ENCODE measurements at regions not wholly inside any gene's neighbourhood (a gene's known extent, or its start where the extent isn't known, plus 50 kb on each side); places are given as distances from the start of the nearest gene placed in this dataset.

GRCh38 chr16:86756882-86757703 lies 178.7 kb downstream of the FOXL1 start:
- Mint-ChIP-seq H3K4me1 (peaks cover 40% of the 10 kb centered on the region), H3K4me3 (no peak overlapping the region), H3K27ac (no peak overlapping the region), H3K9me3 (no peaks in the 10 kb centered on the region), H3K36me3 (no peaks in the 10 kb centered on the region), H3K27me3 (ENCODE audit: low read depth) (peaks cover 5% of the 10 kb centered on the region; the same call in 1 of the 2 replicates)
- ATAC-seq = no peak
- no peak for DNase-seq (ENCODE audit: low spot score)
- POLR2A ChIA-PET = no interaction called here
- CTCF ChIA-PET = interaction anchor here (1.0 to 1.5 kb wide), 4 partner anchors 15 to 181 kb away, joined by 3 to 5 read pairs (median 4); no protein-coding TSS in a partner anchor
- no peak for TF ChIP-seq ZNF121 (CRISPR knock-in tag; IDR thresholded peaks at IDR 0.05)
- TF ChIP-seq, protein P1, sequence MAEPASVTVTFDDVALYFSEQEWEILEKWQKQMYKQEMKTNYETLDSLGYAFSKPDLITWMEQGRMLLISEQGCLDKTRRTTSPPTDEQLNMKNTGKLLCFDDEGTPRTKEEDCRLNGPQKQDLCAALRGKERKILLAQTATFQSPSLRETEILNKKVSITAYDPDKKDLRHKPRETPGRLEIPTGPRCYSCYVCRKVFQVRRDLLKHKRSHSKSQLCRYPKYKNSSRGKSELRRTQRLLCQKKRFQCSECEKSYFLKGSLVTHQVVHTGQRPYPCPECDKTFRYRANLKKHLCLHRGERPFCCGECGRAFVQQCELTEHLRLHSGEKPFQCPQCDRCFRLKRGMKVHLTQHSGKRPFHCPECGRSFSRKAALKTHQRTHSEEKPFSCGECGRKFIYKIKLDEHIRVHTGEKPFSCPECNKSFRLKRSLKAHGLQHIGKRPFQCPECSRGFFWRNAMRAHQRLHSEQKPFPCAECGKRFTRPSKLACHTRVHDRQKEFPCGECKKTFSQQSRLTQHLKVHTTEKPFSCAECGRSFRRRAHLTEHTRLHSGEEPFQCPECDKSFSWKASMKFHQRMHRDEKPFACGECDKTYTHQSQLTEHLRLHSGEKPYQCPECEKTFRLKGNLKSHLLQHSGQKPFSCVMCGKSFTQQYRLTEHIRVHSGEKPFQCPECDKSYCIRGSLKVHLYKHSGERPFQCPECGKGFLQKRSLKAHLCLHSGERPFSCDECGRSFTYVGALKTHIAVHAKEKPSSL (CRISPR knock-in tag; conservative IDR thresholded peaks at IDR 0.05) = no peak
- TF ChIP-seq, protein P2, sequence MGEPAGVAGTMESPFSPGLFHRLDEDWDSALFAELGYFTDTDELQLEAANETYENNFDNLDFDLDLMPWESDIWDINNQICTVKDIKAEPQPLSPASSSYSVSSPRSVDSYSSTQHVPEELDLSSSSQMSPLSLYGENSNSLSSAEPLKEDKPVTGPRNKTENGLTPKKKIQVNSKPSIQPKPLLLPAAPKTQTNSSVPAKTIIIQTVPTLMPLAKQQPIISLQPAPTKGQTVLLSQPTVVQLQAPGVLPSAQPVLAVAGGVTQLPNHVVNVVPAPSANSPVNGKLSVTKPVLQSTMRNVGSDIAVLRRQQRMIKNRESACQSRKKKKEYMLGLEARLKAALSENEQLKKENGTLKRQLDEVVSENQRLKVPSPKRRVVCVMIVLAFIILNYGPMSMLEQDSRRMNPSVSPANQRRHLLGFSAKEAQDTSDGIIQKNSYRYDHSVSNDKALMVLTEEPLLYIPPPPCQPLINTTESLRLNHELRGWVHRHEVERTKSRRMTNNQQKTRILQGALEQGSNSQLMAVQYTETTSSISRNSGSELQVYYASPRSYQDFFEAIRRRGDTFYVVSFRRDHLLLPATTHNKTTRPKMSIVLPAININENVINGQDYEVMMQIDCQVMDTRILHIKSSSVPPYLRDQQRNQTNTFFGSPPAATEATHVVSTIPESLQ (CRISPR knock-in tag; IDR thresholded peaks at IDR 0.05) = no peak

DNA sequence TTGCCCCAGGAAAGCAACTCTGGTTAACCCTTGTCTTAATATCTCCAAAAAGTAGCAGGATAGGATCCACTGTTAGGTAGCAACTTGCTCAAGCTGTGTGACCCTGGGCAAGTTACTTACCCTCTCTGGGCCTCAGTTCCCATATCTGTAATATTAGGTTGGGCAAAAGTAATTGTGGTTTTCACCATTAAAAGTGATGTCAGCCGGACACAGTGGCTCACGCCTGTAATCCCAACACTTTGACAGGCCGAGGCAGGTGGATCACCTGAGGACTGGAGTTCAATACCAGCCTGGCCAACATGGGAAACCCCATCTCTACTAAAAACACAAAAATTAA lies 179.3 kb downstream of the FOXL1 start:
- no peak overlapping the region for H3K4me3 Mint-ChIP-seq
- POLR2A ChIA-PET = no interaction called here
- peaks cover 6% of the 10 kb centered on the region; the same call in 1 of the 2 replicates for H3K27me3 Mint-ChIP-seq (ENCODE audit: low read depth)

GRCh38 chr16:86758932-86759331 lies 180.6 kb downstream of the FOXL1 start:
- Mint-ChIP-seq H3K36me3 (no peaks in the 10 kb centered on the region), H3K4me3 (no peak overlapping the region), H3K27ac (no peak overlapping the region), H3K9me3 (no peaks in the 10 kb centered on the region), H3K27me3 (ENCODE audit: low read depth) (peaks cover 9% of the 10 kb centered on the region; the same call in 1 of the 2 replicates), H3K4me1 (peaks cover 43% of the 10 kb centered on the region)
- ChIA-PET POLR2A (no interaction called here), CTCF (no interaction called here)
- DNase-seq (ENCODE audit: low spot score) = no peak
- TF ChIP-seq, protein P3, sequence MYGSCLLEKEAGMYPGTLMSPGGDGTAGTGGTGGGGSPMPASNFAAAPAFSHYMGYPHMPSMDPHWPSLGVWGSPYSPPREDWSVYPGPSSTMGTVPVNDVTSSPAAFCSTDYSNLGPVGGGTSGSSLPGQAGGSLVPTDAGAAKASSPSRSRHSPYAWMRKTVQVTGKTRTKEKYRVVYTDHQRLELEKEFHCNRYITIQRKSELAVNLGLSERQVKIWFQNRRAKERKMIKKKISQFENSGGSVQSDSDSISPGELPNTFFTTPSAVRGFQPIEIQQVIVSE (CRISPR knock-in tag; IDR thresholded peaks at IDR 0.05; ENCODE audit: borderline replicate concordance) = no peak
- no peak for TF ChIP-seq SOX15 (CRISPR knock-in tag; IDR thresholded peaks at IDR 0.05)
- no peak for TF ChIP-seq CREB1 (CRISPR knock-in tag; IDR thresholded peaks at IDR 0.05)
- TF ChIP-seq USF1 (CRISPR knock-in tag; IDR thresholded peaks at IDR 0.05) = no peak
- no peak for TF ChIP-seq ZNF423 (CRISPR knock-in tag; IDR thresholded peaks at IDR 0.05)
- TF ChIP-seq, protein P4, sequence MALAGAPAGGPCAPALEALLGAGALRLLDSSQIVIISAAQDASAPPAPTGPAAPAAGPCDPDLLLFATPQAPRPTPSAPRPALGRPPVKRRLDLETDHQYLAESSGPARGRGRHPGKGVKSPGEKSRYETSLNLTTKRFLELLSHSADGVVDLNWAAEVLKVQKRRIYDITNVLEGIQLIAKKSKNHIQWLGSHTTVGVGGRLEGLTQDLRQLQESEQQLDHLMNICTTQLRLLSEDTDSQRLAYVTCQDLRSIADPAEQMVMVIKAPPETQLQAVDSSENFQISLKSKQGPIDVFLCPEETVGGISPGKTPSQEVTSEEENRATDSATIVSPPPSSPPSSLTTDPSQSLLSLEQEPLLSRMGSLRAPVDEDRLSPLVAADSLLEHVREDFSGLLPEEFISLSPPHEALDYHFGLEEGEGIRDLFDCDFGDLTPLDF (CRISPR knock-in tag; IDR thresholded peaks at IDR 0.05) = no peak
- TF ChIP-seq GABPB1 (CRISPR knock-in tag; IDR thresholded peaks at IDR 0.05) = no peak
- no peak for TF ChIP-seq CREM (CRISPR knock-in tag; IDR thresholded peaks at IDR 0.05)
- TF ChIP-seq HMGA2 (CRISPR knock-in tag; IDR thresholded peaks at IDR 0.05) = no peak
- ATAC-seq = no peak

More for the DNA sequence above, 179.3 kb downstream of the FOXL1 start:
- ATAC-seq = no peak
- H3K36me3 Mint-ChIP-seq = no peaks in the 10 kb centered on the region
- TF ChIP-seq, protein P2 (CRISPR knock-in tag; IDR thresholded peaks at IDR 0.05) = no peak
- TF ChIP-seq NFATC4 (CRISPR knock-in tag; IDR thresholded peaks at IDR 0.05) (no peak), MYBL2 (CRISPR knock-in tag; IDR thresholded peaks at IDR 0.05) (no peak), SP1 (CRISPR knock-in tag; conservative IDR thresholded peaks at IDR 0.05) (no peak), ZNF423 (CRISPR knock-in tag; IDR thresholded peaks at IDR 0.05) (no peak), GABPB1 (CRISPR knock-in tag; IDR thresholded peaks at IDR 0.05) (no peak)
- TF ChIP-seq, protein P5, sequence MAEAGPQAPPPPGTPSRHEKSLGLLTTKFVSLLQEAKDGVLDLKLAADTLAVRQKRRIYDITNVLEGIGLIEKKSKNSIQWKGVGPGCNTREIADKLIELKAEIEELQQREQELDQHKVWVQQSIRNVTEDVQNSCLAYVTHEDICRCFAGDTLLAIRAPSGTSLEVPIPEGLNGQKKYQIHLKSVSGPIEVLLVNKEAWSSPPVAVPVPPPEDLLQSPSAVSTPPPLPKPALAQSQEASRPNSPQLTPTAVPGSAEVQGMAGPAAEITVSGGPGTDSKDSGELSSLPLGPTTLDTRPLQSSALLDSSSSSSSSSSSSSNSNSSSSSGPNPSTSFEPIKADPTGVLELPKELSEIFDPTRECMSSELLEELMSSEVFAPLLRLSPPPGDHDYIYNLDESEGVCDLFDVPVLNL (CRISPR knock-in tag; IDR thresholded peaks at IDR 0.05; ENCODE audit: borderline replicate concordance, low read depth) = no peak
- no peak for DNase-seq (ENCODE audit: low spot score)
- CTCF ChIA-PET = no interaction called here
- peaks cover 39% of the 10 kb centered on the region for H3K4me1 Mint-ChIP-seq
- no peaks in the 10 kb centered on the region for H3K9me3 Mint-ChIP-seq
- no peak overlapping the region for H3K27ac Mint-ChIP-seq
